SU-DHL-6 (cell line): ENCODE measurements at regions not wholly inside any gene's neighbourhood (a gene's known extent, or its start where the extent isn't known, plus 50 kb on each side); places are given as distances from the start of the nearest gene placed in this dataset.

Experiments
- EZH2phosphoT487 ChIP-seq: fragments of 200-600 bp; sonication (generic), shearing (Covaris generic); conservative IDR thresholded peaks from 2 replicates; pipeline ENCODE4 v1.6.1; 2018; ENCODE audit warnings: mild to moderate bottlenecking, antibody characterized with exemption, low read length, moderate library complexity, mixed read lengths
- TF ChIP-seq, protein P1 (sequence below): fragments of 200-600 bp; sonication (generic); IDR thresholded peaks from one replicate; pipeline ENCODE4 v1.5.1; 2017; ENCODE audit warnings: antibody characterized with exemption, mild to moderate bottlenecking, low read length, moderate library complexity; ENCODE audit not compliant: insufficient read depth, poor library complexity, severe bottlenecking

DNA sequence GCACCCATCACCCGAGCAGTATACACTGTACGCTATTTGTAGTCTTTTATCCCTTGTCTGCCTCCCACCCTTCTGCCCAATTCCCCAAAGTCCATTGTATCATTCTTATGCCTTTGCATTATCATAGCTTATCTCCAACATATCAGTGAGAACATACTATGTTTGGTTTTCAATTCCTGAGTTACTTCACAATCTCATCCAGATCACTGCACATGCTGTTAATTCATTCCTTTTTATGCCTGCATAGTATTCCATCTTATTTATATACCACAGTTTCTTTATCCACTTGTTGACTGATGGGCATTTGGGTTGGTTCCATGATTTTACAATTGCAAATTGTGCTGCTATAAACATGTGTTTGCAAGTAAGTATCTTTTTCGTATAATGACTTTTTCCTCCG lies 564.7 kb upstream of the NECTIN3 start:
- TF ChIP-seq, protein P1, sequence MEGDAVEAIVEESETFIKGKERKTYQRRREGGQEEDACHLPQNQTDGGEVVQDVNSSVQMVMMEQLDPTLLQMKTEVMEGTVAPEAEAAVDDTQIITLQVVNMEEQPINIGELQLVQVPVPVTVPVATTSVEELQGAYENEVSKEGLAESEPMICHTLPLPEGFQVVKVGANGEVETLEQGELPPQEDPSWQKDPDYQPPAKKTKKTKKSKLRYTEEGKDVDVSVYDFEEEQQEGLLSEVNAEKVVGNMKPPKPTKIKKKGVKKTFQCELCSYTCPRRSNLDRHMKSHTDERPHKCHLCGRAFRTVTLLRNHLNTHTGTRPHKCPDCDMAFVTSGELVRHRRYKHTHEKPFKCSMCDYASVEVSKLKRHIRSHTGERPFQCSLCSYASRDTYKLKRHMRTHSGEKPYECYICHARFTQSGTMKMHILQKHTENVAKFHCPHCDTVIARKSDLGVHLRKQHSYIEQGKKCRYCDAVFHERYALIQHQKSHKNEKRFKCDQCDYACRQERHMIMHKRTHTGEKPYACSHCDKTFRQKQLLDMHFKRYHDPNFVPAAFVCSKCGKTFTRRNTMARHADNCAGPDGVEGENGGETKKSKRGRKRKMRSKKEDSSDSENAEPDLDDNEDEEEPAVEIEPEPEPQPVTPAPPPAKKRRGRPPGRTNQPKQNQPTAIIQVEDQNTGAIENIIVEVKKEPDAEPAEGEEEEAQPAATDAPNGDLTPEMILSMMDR: no peak
- TF ChIP-seq EZH2phosphoT487: no peak
